ENCODE measurements at regions not wholly inside any gene's neighbourhood (a gene's known extent, or its start where the extent isn't known, plus 50 kb on each side); places are given as distances from the start of the nearest gene placed in this dataset.

DNA sequence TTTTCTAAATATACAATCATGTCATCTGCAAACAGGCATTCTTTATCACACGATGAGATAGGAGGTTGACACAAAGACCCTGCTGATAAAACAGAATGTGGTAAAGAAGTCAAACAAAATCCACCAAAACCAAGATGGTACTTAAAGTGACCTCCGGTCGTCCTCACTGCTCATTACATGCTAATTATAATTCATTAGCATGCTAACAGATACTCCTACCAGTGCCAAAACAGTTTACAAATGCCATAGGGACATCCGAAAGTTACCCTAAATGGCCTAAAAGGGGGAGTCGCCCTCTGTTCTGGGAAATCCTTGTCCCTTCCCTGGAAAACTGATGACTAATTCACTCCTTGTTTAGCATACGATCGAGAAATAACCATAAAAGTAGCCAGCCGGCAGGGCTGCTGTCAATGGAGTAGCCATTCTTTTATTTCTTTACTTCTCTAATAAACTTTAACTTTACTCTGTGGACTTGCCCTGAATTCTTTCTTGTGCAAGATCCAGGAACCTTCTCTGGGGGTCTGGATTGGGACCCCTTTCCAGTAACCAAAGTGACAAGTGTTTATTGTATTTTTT, 126.6 kb downstream of the CCDC71L start:
- no peak for TF ChIP-seq SNAI2 (CRISPR knock-in tag; IDR thresholded peaks at IDR 0.05)
- TF ChIP-seq, protein P1, sequence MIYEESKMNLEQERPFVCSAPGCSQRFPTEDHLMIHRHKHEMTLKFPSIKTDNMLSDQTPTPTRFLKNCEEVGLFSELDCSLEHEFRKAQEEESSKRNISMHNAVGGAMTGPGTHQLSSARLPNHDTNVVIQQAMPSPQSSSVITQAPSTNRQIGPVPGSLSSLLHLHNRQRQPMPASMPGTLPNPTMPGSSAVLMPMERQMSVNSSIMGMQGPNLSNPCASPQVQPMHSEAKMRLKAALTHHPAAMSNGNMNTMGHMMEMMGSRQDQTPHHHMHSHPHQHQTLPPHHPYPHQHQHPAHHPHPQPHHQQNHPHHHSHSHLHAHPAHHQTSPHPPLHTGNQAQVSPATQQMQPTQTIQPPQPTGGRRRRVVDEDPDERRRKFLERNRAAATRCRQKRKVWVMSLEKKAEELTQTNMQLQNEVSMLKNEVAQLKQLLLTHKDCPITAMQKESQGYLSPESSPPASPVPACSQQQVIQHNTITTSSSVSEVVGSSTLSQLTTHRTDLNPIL (CRISPR knock-in tag; IDR thresholded peaks at IDR 0.05; ENCODE audit: low read depth) = no peak
- no peak for TF ChIP-seq RARB (CRISPR knock-in tag; IDR thresholded peaks at IDR 0.05)
- no peak for TF ChIP-seq PPARA (CRISPR knock-in tag; IDR thresholded peaks at IDR 0.05; ENCODE audit: borderline replicate concordance)
- TF ChIP-seq, protein P2, sequence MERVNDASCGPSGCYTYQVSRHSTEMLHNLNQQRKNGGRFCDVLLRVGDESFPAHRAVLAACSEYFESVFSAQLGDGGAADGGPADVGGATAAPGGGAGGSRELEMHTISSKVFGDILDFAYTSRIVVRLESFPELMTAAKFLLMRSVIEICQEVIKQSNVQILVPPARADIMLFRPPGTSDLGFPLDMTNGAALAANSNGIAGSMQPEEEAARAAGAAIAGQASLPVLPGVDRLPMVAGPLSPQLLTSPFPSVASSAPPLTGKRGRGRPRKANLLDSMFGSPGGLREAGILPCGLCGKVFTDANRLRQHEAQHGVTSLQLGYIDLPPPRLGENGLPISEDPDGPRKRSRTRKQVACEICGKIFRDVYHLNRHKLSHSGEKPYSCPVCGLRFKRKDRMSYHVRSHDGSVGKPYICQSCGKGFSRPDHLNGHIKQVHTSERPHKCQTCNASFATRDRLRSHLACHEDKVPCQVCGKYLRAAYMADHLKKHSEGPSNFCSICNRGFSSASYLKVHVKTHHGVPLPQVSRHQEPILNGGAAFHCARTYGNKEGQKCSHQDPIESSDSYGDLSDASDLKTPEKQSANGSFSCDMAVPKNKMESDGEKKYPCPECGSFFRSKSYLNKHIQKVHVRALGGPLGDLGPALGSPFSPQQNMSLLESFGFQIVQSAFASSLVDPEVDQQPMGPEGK (CRISPR knock-in tag; IDR thresholded peaks at IDR 0.05; ENCODE audit: borderline replicate concordance) = no peak
- no peak for TF ChIP-seq ZNF70 (CRISPR knock-in tag; IDR thresholded peaks at IDR 0.05)
- TF ChIP-seq ARNTL (CRISPR knock-in tag; IDR thresholded peaks at IDR 0.05; ENCODE audit: borderline replicate concordance, low read depth) = no peak
- no peak for TF ChIP-seq ZFP30 (CRISPR knock-in tag; IDR thresholded peaks at IDR 0.05)
- TF ChIP-seq ZFP3 (CRISPR knock-in tag; IDR thresholded peaks at IDR 0.05) = no peak

All from SK-N-SH treated with all-trans-retinoic acid at 6 μM for 48 hours (cell line).